Suprapubic skin (tissue), 4 donors: ENCODE measurements at regions not wholly inside any gene's neighbourhood (a gene's known extent, or its start where the extent isn't known, plus 50 kb on each side); places are given as distances from the start of the nearest gene placed in this dataset.

ENCODE experiments used
- DNase-seq, 2 donors: peaks; one replicate each; pipeline ENCODE4 v3.0.0-alpha.2; 2019; ENCODE audit warnings: low spot score in 2 of 2
- H3K27ac ChIP-seq: fragments of 200-600 bp; sonication (generic); one replicate; pipeline ENCODE4 v1.5.1; 2019
- H3K27me3 ChIP-seq: fragments of 200-600 bp; sonication (generic); one replicate; pipeline ENCODE4 v1.5.1; 2019
- H3K36me3 ChIP-seq: fragments of 200-600 bp; sonication (generic); one replicate; pipeline ENCODE4 v1.5.1; 2019
- H3K4me1 ChIP-seq: fragments of 200-600 bp; sonication (generic); one replicate; pipeline ENCODE4 v1.5.1; 2019
- H3K4me3 ChIP-seq: fragments of 200-600 bp; sonication (generic); one replicate; pipeline ENCODE4 v1.5.1; 2019; ENCODE audit warnings: mild to moderate bottlenecking
- H3K9me3 ChIP-seq: fragments of 200-600 bp; sonication (generic); one replicate; pipeline ENCODE4 v1.5.1; 2019
- EP300 ChIP-seq: sonication (generic); formaldehyde crosslinking; IDR thresholded peaks from one replicate; pipeline ENCODE4 v1.6.1; 2017; ENCODE audit warnings: antibody characterized with exemption
- POLR2A ChIP-seq, 2 donors: fragments of 450-650 bp; IDR thresholded peaks; one replicate each; pipeline ENCODE4 v1.6.1; 2017; ENCODE audit warnings: antibody characterized with exemption in 2 of 2, mild to moderate bottlenecking in 2 of 2, moderate library complexity in 2 of 2
- POLR2AphosphoS5 ChIP-seq, 3 donors: sonication (generic); formaldehyde crosslinking; IDR thresholded peaks; one replicate each; pipeline ENCODE4 v1.6.1; 2017; ENCODE audit warnings: antibody characterized with exemption in 3 of 3
- WGBS: methylation state at CpG from one replicate; pipeline ENCODE4 v1.1.5; 2018; 5-methylcytosine and 5-hydroxymethylcytosine counted together
- TF ChIP-seq, protein P1 (sequence below), 2 donors: fragments of 200-600 bp in 1 of 2; fragments of 450-650 bp in 1 of 2; sonication (generic) in 1 of 2; IDR thresholded peaks; one replicate each; pipeline ENCODE4 v1.5.1; 2016 to 2019; ENCODE audit warnings: antibody characterized with exemption in 2 of 2, mild to moderate bottlenecking in 1 of 2, moderate library complexity in 1 of 2

DNA sequence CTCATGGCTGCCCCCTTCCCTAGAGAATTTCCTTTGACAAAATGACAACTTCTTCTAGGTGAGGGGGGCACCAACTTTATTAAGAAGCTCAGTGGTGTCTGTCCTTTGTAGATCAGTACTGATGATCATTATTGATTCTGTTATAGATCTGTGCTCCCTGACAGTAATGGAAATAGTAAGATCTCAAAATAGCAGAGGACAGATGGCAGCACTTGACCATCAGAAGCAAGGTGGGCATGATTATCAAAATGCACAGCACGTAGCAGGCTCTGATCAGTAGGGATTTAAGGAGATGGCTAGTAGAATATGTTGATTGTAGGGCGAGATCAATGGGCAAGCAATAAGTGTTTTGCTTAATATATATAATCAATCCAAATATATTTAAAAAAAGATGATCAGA lies 208.6 kb upstream of the HDDC2 start:
- TF ChIP-seq EP300 (no peak), POLR2AphosphoS5 (IDR thresholded peaks at IDR 0.05) (no peak), POLR2A (IDR thresholded peaks at IDR 0.05) (no peak)
- TF ChIP-seq, protein P1, sequence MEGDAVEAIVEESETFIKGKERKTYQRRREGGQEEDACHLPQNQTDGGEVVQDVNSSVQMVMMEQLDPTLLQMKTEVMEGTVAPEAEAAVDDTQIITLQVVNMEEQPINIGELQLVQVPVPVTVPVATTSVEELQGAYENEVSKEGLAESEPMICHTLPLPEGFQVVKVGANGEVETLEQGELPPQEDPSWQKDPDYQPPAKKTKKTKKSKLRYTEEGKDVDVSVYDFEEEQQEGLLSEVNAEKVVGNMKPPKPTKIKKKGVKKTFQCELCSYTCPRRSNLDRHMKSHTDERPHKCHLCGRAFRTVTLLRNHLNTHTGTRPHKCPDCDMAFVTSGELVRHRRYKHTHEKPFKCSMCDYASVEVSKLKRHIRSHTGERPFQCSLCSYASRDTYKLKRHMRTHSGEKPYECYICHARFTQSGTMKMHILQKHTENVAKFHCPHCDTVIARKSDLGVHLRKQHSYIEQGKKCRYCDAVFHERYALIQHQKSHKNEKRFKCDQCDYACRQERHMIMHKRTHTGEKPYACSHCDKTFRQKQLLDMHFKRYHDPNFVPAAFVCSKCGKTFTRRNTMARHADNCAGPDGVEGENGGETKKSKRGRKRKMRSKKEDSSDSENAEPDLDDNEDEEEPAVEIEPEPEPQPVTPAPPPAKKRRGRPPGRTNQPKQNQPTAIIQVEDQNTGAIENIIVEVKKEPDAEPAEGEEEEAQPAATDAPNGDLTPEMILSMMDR (IDR thresholded peaks at IDR 0.05), result no peak
- no peak overlapping the region for H3K4me3 ChIP-seq
- H3K27me3 ChIP-seq, result no peaks in the 10 kb centered on the region
- DNase-seq, result no peak
- H3K27ac ChIP-seq, result no peak overlapping the region
- H3K36me3 ChIP-seq, result no peaks in the 10 kb centered on the region
- H3K4me1 ChIP-seq, result no peaks in the 10 kb centered on the region
- 85% methylated on average over 2 of the region's 2 CpGs for WGBS
- H3K9me3 ChIP-seq, result no peaks in the 10 kb centered on the region

DNA sequence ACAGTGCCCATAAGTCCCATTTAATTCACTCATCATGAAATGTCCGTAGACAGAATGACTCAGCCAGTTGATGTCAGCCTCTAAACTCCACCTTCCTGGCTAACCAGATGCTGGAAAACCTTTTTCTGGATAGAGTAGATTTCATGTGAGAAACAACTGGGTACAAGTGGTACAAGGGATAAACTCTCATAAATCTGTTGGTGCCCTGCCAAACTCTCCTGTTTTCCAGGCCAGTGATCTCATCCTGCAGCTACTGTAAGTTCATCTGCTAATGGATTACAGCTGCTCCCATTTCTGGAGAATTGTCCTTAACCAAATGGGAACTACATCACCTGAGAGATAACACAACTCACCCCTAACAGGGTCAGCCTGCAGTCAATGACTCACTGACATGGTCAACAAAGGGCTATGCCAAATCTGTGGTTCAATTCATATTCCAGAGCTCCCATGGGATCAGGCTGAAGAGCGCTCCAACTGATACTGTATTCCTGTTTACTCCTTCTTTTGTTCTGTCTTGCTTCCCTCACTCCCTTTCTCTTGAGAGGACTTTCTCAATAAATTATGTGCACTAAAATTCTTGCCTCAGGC lies 210.1 kb upstream of the HDDC2 start:
- Histone ChIP-seq H3K4me1 (no peaks in the 10 kb centered on the region), H3K36me3 (no peaks in the 10 kb centered on the region), H3K27me3 (no peaks in the 10 kb centered on the region), H3K4me3 (no peak overlapping the region), H3K9me3 (no peaks in the 10 kb centered on the region), H3K27ac (no peak overlapping the region)
- WGBS, result 56% methylated on average over 2 of the region's 2 CpGs
- TF ChIP-seq, protein P1 (IDR thresholded peaks at IDR 0.05), result no peak
- TF ChIP-seq EP300 (no peak), POLR2AphosphoS5 (IDR thresholded peaks at IDR 0.05) (no peak), POLR2A (IDR thresholded peaks at IDR 0.05) (no peak)
- no peak for DNase-seq

DNA sequence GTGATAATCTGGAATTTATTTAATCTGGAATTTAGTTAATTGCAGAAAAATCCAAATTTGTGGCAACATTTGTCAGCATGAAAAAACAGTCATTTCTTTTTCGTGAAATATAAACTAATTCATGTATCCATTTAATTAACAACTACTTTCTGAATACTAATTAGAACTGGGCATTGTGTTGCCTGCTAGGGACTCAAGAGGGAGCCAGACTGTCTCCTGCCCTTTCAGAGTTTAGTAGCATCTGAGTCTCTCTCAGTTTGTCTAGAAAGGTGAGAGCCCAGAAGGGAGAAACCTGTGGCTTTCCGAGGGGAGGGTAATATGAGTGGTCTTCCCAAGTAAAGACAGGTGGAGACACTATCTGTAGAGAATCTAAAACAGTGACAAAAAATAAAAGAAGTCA lies 210.9 kb upstream of the HDDC2 start:
- no peaks in the 10 kb centered on the region for H3K9me3 ChIP-seq
- WGBS, result 74% methylated on average over 2 of the region's 2 CpGs
- no peaks in the 10 kb centered on the region for H3K36me3 ChIP-seq
- H3K27me3 ChIP-seq, result no peaks in the 10 kb centered on the region
- H3K4me3 ChIP-seq, result no peak overlapping the region
- no peak for TF ChIP-seq POLR2AphosphoS5 (IDR thresholded peaks at IDR 0.05)
- no peak for TF ChIP-seq EP300
- TF ChIP-seq POLR2A (IDR thresholded peaks at IDR 0.05), result no peak
- TF ChIP-seq, protein P1 (IDR thresholded peaks at IDR 0.05), result no peak
- DNase-seq, result no peak
- no peaks in the 10 kb centered on the region for H3K4me1 ChIP-seq
- H3K27ac ChIP-seq, result no peak overlapping the region

DNA sequence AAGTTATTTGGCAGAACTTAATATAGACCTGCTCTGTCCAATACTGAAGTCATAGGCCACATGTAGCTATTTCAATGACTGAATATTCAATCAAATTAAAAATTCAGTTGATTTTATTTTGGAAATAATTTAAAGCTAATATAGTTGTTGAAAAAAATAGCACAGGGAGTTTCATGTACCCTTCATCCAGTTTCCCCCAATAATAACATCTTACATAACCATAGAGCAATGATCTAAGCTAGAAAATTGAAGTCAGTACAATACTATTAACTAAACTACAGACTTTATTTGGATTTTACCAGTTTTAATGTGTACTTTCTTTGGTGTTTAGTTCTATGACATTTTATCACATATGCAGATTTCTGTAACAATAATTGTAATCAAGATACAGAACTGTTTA lies 212.2 kb upstream of the HDDC2 start:
- H3K9me3 ChIP-seq, result no peaks in the 10 kb centered on the region
- no peaks in the 10 kb centered on the region for H3K36me3 ChIP-seq
- TF ChIP-seq EP300 (no peak), POLR2AphosphoS5 (IDR thresholded peaks at IDR 0.05) (no peak), POLR2A (IDR thresholded peaks at IDR 0.05) (no peak)
- TF ChIP-seq, protein P1 (IDR thresholded peaks at IDR 0.05), result no peak
- DNase-seq, result no peak
- H3K27me3 ChIP-seq, result no peaks in the 10 kb centered on the region
- no peak overlapping the region for H3K27ac ChIP-seq
- H3K4me3 ChIP-seq, result no peak overlapping the region
- no peaks in the 10 kb centered on the region for H3K4me1 ChIP-seq

DNA sequence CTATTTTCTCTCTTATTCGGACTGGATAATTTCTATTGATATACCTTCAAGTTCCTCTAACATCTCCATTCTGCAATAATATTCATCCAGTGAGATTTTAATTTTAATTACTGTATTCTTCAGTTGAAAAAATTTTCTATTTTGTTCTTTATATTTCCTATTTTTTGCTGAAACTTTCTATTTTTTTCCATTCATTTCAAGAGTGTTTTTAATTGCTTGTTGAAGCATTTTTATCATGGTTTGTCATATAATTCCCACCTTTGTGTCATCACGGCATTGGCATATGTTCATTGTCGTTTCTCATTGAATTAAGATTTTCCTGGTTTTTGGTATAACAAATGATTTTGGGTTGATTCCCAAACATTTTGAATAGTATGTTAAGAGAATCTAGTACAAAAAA lies 214.9 kb upstream of the HDDC2 start:
- no peak for DNase-seq
- Histone ChIP-seq H3K9me3 (no peaks in the 10 kb centered on the region), H3K4me1 (no peaks in the 10 kb centered on the region), H3K27ac (no peak overlapping the region), H3K4me3 (no peak overlapping the region), H3K27me3 (no peaks in the 10 kb centered on the region), H3K36me3 (no peaks in the 10 kb centered on the region)
- TF ChIP-seq POLR2AphosphoS5 (IDR thresholded peaks at IDR 0.05), result no peak
- TF ChIP-seq, protein P1 (IDR thresholded peaks at IDR 0.05), result no peak
- 94% methylated on average over 3 of the region's 3 CpGs for WGBS
